GM21619 (cell line): ENCODE measurements at regions not wholly inside any gene's neighbourhood (a gene's known extent, or its start where the extent isn't known, plus 50 kb on each side); places are given as distances from the start of the nearest gene placed in this dataset.
"Not testable (repeated sequence)": the region's sequence is repeated elsewhere in the genome, so short reads cannot be mapped to it uniquely, and the experiment has no call there.

Experiments
- ATAC-seq: cut with Tn5 transposase; IDR thresholded peaks from one replicate; pipeline ENCODE4 v1.9.1; 2021; ENCODE audit not compliant: unreplicated experiment

DNA sequence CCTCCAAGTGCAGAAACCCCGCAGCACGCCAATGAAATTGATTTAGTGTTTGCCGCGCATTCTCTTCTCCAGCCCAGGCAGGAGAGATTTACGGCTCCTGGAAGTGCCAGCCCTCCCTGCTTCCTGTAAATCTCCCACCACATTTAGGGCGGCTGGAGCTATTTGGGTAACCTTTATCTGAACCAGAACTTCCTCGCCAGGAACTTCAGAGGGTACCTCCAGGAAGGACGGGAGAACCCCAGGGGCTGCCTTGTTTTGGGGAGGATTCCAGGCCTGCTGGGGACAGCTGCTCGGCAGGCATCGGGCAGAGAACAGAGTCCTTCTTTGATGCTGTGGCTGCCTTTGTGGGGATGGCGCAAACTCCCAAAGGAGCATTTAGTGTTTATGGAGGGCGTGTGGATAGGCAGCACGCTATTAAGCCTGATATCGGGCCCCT lies 122.0 kb upstream of the MYCN start:
- ATAC-seq: no peak

DNA sequence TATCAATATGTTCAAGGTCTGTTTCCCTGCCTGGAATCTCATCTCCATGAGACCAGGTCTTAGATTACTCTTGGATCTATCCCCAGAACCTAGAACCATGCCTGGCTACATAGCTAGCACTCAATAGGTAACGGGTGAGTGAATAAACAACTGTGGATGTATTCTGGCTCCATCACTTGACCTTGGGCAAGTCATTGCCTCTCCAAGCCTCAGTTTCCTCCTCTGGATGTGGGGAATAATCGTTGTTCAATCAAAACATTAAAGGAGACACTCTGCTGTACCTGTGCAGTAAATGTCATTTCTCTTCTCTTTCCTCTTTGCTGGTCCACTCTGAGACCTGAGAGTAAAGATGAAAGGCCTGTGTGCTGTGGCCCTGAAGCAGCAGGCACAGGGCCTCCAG lies 121.5 kb upstream of the MYCN start:
- no peak for ATAC-seq

DNA sequence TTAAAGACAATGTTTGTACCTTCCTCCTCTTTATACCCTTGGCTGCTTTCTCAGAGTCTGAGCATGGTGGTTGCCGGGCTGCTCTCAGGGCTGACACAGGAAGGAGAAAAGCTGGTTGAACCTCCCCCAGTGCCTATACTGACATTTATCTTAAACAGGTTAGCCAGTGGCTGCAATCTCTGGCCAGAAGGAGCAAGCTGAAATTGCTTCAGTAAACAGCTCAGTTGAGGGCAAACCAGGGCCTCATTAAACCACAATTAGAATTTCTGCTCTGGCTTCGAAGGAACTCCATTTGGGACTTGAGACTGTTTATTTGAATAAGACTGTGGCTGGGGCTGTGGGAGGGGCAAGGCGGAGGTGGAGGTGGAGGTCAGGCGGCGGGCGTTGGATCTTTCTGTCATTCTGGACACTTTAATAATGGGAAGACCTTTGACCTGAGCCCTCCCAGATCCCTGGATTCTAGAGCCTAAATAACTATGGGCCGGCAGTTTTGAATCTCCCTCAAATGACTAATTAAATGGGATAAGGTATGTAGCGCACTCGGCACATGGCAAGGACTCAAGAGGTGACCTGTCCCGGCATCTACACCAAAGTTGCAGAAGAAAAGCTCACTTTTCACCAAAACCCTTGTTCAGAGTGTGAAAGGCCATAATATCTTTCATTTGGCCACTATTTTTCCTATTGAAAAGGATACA lies 120.6 kb upstream of the MYCN start:
- ATAC-seq: no peak

DNA sequence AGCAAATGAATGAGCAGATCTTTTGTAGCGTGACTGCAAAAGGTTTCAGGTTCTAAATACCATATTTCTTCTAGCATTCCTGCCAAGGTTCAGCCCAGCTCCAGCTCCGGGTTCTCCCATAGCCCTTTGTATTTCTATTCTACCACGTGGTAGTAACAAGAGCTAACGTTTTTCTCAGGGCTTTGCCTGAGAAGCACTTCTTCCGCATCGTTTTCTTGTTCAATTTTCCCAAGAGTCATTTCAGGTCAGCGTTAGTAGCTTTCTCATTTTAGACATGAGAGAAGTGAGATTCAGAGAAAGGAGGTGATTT lies 120.1 kb upstream of the MYCN start:
- no peak for ATAC-seq

DNA sequence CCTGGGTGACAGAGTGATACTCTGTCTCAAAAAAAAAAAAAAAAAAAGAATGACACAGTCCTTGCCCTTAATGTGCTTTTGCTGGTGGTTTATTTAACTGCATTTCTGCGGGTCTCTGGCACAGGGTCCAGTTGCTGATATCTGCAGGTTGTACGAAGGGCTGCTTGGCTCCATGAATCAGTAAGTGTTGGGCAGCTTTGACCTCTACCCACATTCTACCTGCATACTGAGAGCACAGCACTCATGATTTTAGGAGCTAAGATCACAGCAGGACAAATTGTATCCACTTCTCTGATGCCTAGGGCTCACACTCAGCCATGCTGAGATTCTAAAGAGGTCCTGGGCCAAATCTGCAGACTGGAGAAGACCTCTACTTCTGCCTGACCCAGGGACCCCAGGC lies 119.4 kb upstream of the MYCN start:
- ATAC-seq: no peak

DNA sequence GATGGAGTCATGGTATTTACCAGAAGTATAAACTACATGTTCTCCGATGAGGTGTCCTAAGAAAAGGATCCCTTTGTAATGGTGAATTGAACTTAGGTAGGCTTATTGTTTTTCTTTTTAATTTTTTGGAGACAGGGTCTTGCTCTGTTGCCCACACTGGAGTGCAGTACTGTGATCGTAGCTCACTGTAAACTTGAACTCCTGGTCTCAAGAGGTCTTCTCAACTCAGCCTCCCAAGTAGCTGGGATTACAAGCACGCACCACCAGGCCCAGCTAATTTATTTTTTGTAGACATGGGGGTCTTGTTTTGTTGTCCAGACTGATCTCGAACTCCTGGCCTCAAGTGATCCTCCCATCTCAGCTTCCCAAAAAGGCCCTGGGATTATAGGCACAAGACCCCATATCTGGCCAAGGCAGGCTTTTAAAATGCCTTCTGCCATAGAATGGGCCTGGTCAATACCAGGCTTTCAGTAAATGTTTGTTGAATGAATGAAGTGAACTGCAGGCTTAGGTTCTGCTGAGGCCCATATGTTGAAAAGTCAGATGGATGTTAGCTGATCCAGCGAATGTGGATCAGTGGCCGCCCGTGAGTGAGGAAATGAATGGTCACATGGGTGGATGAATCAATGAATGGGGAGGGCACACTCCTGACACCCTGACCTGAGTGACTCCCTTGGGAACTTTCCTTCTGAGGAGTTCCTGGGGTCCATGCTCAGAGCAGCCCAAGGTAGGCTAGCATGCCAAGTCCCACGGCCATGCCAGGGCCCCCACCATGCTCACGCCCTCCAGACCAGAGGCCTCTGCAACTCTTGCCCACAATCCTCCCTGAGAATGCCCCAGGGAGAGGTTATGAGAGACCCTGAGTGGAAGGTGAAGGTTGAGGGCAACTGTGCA lies 118.0 kb upstream of the MYCN start:
- no peak for ATAC-seq

DNA sequence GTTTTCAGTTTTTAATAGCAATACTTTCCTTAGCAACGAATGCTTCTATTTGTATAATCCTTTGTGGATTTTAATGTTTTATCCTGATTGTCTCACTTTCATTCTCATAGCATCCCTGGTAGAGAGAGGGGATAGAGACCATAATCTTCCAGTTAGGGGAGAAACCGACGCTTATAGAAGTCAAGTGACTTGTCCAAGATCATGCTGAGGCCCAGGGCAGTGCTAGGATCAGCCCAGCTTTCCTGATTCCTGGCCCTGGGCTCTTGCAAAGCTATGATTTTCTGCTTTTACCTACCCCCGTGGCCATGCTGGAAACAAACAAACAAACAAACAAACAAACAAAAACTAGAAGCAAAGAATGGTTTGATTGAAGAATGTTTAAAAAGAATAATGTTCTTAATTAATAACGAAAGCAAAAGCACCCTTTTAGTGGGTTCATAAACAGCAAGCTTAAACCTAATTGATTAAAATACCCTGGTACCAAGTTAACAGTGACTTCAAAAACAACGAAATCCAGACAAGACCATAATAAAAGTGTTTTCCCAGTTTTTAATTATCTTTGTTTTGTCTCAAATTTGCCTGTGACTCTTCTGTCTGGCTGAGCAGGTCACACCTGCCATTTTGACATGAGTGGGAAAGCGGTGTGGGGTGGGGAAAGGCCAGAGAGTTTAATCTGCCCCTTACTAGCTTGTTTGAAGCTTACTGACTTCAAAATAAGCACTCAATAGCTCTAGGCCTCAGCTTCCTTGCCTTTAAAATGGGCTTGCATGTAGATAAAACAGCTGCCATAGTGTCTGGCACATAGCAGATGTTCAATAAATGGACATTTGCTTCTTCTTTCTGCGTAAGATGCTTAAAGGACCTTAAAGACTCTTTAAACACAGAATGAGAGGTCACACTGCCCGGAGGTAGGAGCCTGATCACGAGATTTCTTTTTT lies 116.6 kb upstream of the MYCN start:
- ATAC-seq: no peak

DNA sequence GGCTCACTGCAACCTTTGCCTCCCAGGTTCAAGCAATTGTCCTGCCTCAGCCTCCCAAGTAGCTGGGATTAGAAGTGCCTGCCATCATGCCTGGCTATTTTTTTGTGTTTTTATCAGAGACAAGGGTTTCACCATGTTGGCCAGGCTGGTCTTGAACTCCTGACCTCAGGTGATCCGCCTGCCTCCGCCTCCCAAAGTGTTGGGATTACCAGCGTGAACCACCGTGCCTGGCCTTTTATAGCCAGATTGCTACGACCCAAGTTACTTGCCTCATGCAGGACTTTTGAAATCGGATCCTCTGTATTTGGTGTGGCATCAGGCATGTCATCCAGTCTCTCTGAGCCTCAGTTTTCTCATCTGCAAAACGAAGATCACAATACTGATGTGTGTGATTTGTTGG lies 115.9 kb upstream of the MYCN start:
- ATAC-seq: not testable (repeated sequence)

DNA sequence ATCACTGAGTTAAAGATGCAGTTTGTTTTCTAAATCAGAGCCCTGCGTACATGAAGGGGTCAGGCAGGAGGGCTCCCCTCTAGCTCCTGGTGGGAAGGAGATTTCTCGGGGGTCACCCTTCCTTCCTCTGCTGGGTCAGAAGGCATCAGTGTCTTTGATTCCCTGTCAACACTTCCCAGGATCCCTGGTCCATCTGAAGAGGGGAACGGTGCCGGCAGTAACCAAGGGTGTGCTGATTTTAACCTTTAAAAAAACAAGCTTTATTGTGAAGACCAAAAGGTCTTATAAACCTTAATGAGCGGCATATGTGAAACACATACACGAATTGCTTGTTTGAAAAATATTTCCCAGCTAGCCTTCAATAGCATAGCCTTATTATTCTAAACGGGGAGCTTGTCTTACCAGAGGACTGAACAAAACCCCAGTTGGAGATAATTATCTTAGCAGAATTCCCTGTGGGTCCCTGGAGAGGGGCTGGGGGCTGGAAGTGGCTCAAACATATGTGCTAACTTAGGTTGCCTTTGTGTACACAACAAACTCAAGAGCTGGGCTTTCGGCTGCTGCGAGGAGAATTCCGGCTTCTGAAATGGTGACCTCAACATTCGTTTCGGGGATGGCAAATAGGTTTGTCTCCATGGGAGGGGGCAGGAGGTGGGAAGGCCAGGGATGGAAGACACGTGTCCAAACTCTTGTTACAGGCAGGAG lies 114.9 kb upstream of the MYCN start:
- ATAC-seq: no peak

DNA sequence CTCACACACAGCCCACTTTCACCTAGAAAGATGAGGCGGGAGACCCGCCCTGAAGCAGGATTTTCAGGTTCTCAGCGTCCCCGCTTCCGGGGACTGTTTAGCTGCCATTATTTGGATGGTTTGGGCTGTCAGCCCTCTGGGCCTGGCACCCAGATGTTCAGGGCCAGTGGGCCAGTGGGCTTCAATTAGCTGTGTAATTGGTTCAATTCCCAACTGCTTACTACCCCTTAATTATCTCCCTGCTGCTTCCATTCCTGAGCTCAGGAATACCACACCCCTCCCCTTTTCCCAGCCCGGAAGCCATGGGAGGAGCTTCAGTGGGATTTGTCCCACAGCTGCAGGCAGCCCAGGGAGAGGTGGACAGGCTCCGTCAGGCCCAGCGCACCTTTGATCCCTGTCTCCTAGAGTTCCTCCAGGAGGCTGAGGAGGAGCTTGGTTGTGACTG lies 114.1 kb upstream of the MYCN start:
- ATAC-seq: no peak

DNA sequence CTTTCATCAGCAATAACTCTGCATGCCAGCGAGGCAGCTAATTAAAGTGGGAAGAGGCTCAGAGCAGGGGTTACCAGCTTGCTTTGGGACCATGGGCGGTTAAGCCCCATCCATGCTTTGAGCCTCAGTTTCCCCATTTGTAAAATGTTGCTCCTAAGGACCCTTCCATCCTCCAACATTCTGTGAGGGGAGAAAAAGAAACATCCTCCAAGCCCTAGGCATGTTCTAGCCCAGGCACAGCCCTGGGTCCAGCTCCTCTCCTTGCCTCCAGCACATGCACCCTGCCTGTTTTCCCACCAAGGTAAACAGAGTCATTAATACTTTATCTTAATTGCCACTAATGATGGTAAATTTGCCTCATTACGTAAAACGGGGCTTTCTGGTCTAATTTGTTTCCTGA lies 113.3 kb upstream of the MYCN start:
- ATAC-seq: no peak

DNA sequence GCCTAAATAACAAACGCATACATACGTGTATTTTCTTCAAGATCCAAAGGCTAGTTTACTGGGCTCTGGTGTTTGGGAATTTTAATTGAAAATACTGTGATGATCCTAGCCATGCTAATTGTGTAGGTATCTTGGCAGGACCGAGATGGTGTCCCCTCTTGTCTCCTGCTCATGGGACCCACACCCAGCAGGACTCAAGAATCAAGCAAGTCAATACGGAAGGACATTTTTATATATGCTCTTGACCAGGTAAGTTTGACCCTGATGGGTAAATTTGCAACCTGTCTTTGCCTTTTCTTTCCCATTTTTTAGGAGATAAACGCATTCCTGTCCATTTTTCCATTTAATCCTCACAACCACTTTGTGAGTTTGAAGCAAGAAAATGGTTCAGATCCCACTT lies 111.8 kb upstream of the MYCN start:
- ATAC-seq: no peak

DNA sequence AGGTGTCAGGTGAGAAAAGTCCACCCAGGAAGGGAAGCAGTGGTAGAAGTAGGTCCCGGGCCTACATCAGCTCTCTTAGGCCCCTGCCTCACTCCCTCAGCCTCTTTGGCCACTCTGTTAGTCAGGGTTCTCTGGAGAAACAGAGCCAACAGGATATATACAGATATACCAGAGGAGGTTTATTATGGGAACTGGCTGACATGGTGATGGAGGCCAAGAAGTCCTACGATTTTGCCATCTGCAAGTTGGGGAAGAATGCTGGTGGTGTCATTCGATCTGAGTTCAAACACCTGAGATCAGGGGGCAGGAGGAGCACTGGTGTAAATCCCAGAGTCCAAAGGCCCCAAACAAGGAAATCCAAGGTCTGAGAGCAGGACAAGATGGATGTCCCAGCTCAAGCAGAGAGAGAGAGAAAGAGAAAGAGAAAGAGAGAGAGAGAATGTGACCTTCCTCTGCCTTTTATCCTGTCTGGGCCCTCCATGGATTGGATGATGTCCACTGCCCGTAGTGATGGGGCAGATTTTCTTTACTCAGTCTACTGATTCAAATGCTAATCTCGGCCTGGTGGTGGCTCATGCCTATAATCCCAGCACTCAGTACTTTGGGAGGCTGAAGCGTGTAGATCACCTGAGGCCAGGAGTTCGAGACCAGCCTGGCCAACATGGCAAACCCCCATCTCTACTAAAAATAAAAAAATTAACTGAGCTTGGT lies 111.1 kb upstream of the MYCN start:
- no peak for ATAC-seq

DNA sequence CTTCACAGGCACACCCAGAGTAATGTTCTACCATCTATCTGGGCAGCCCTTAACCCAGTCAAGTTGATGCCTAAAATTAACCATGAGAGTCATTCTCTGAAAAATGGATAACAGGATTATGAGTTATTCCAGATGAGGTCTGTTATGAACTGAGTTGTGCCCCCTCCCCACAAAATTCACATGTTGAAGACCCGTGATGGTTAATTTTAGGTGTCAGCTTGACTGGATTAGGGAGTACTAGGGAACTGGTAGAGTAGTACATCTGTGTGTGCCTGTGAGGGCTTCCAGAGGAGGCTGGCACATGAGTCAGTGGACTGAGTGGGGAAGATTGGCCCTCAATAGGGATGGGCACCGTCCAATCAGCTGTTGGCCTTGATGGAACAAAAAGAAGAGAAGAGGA lies 110.4 kb upstream of the MYCN start:
- ATAC-seq: no peak

DNA sequence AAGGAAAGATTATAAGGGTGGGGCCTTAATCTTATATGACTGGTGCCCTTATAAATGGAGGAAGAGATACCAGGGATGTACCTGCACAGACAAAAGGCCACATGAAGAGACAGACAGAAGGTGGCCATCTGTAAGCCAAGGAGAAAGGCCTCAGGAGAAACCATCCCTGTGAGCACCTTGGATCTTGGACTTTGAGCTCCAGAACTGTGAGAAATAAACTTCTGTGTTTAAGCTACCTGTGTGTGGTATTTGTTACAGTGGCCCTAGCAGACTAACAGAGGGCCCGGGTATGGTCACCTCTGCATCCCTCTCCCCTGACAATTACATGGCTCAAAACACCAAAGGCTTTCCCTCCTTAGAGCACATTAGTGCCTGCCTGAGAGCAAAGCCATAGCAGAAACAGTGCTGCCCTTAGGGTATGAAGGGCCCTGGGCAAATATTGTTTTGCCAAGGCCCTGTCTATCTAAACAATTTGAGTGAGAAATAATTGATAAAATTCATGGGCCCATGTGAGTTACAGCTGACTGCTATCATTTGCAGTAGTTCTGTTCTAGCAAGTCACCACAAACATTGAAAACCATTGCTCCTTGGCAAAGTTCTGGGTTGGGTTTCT lies 109.3 kb upstream of the MYCN start:
- ATAC-seq: no peak

DNA sequence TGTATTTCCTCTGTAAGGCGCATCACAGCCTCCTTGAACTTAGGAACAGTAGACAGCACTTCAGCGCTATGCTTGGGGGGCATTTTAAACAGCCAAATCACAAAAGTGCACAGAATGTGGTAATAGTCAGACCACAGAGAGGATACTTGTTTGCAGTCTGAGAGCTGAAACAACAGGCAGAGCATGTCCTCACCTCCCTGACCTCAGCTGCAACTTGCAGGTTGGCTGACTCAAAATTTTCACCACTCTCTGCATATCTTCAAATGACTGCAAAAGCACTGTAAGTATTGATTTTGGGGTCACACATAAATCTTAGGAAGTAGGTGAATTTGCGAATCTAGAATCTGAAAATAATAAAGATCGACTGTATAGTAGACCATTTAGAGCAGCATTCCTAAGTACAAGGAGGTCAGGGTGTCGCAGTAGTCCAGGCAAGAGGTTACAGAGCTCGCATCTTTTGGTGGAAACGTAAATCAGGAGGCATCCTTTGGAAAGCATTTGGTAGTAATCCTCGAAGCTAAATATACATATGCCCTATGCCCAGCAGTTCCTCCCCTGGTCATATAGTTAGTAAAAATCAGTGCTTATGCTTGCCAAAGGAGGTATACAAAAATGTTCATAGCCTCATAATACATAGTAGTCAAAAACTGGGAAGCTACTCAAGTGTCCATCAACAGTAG lies 108.2 kb upstream of the MYCN start:
- no peak for ATAC-seq

DNA sequence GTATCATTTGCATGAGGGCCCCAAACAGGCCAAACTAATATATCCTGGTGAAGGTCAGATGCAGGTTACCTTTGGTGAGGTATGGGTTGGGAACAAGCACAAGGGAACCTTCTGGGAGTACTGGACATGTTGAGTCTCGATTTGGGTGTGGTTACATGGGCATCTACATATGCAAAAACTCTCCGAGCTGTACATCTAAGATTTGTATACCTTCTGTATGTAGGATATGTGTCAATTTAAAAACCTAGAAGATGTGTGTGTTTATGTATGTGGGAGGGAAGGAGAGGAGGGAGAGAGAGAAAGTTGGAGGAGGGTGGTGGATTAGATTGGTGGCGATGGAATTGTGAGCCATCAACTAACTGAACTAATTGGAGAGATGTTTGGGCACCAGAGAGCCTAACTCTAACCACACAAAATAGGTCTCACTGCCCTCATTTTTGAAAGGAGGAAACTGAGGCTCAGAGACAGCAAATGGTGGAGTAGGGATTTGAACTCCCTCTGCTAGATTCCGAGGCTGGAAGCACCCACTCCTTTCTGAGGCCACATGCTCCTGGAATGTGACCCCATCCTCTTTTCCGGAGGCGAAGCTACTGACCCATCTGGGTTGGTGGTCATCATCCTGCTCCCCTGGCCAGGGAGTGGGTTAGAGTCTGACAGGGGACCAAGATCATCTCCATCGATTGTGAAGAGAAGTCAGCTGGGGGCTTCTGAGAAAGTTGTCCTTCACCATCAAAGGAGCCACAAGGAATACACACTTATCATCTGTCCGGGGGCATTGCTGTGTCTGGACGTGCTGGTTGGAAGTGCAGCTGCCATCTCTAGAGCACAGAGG lies 107.3 kb upstream of the MYCN start:
- ATAC-seq: no peak

DNA sequence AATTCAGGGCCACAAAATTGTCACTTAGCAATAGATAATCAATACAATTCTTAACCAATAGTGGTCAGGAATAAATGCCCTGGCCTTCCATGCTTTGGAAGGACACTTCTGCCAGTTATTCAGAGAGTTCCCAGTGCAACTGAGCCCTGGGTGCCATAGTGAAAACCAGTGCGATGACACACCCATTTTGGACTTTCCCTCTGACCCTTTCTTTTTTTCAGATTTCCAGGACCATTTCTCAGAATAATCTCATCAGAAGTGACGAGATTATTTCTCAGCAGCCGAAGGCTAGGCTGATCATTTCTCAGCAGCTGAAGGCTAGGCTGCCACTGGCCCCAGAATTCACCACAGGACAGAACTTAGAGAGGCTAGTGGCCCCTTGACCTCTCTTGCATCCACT lies 106.6 kb upstream of the MYCN start:
- no peak for ATAC-seq
